ENCODE measurements at regions not wholly inside any gene's neighbourhood (a gene's known extent, or its start where the extent isn't known, plus 50 kb on each side); places are given as distances from the start of the nearest gene placed in this dataset.
A peak's percentile ranks its signal among the peaks of the same experiment; 100 is the strongest.

DNA sequence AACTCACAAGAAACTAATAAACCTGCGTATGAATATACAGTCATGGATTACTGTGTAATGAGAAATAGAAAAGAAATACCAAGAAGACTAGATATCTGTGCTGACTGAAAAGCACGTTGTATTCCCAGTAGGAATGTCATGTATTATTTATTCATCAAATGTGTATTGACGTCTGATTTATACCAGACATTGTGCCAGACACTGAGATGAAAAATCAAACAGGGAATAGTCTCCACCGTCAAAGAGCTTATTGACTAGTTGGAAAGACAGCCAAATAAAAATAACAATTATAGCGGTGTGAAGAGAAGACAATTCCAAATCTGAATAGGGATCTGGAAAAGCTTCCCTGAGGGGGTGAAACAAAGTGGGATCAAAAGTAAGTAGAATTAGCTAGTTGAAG, 687.6 kb downstream of the C4orf33 start:
- TF ChIP-seq Cebpa-rat (IDR thresholded peaks at IDR 0.05) = no peak
- Histone ChIP-seq H3K27me3 (no peaks in the 10 kb centered on the region), H3K9me3 (replicated peaks in 1 of 11) (no peaks in the 10 kb centered on the region), H3K27ac (no peak overlapping the region), H3K4me3 (no peak overlapping the region), H4K20me1 (no peaks in the 10 kb centered on the region), H3K4me1 (no peaks in the 10 kb centered on the region), H3K4me2 (no peak overlapping the region), H3K9ac (no peak overlapping the region), H3K36me3 (no peaks in the 10 kb centered on the region)

DNA sequence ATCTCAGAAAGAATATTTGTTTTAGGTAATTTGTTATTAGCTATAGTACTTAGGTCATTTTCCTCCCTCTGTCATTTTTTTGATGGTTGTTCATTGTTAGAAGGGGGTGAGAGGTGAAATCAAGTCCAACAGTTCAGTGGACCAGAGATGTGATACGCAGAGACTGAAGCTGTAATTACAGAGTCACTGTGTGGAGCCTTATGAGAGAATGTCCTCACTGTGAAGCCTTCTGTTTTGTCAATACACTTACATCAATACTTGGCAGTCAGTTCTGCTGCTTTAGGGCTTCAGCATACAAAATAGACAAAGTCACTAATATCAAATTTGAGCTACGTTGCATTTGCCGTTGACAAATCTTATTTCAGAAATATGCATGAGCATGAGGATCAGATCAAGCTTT, 692.5 kb downstream of the C4orf33 start:
- no peak overlapping the region for H3K9ac ChIP-seq
- TF ChIP-seq Cebpa-rat (IDR thresholded peaks at IDR 0.05) = no peak
- no peak overlapping the region for H3K4me3 ChIP-seq
- H3K9me3 ChIP-seq (replicated peaks in 1 of 11) = no peaks in the 10 kb centered on the region
- no peak overlapping the region for H3K27ac ChIP-seq
- no peaks in the 10 kb centered on the region for H4K20me1 ChIP-seq
- H3K4me1 ChIP-seq = no peaks in the 10 kb centered on the region
- no peak overlapping the region for H3K4me2 ChIP-seq
- H3K27me3 ChIP-seq = no peaks in the 10 kb centered on the region
- H3K36me3 ChIP-seq = no peaks in the 10 kb centered on the region

DNA sequence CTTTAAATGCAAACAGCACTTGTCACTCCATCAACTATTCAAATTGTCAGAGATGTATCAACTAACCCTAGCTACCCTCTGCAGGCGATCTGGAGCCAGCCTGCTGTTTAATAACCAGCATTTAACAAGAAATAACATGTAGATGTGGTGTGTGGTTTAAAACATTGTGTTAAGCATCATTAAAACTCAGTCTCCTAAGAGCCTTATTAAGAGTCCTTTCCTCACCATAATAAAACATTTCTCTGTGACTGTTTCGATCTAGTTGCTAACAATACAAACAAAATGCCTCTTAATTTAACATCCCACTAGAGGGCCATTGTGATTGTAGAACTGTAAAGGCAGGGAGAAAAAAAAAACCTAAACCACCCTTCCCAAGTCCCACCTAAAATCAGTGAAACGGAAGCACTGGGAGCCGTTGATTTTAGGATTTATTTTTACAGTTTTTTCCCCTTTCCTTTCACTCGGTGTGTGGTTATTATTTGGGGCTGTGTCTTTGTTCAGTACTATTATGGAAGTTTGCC, 708.6 kb downstream of the C4orf33 start:
- no peaks in the 10 kb centered on the region for H3K36me3 ChIP-seq
- H3K27me3 ChIP-seq = no peaks in the 10 kb centered on the region
- no peak overlapping the region for H3K4me3 ChIP-seq
- H3K9ac ChIP-seq = no peak overlapping the region
- H3K4me1 ChIP-seq = no peaks in the 10 kb centered on the region
- no peak for TF ChIP-seq Cebpa-rat (IDR thresholded peaks at IDR 0.05)
- no peak overlapping the region for H3K4me2 ChIP-seq
- no peaks in the 10 kb centered on the region for H3K9me3 ChIP-seq (replicated peaks in 1 of 11)
- no peak overlapping the region for H3K27ac ChIP-seq
- H4K20me1 ChIP-seq = no peaks in the 10 kb centered on the region

DNA sequence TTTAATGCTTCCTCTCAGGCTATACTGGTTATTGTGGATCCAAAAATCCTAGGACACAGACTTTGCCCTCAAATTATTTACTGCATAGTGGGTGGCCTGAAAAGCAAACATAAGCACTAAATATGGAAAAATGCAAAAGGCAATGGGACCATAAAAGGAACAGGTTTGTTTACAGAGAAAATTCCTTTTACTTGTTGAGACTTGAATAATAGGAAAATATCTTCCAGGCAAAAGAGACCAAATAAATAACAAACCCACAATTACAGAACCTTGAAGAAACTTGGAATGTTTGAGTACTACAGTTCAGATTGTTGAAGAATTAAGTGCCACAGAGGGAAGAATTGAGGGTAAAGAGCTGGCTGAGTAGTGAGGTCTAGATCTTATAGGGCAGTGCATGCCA, 711.0 kb downstream of the C4orf33 start:
- H3K4me3 ChIP-seq = no peak overlapping the region
- TF ChIP-seq Cebpa-rat (IDR thresholded peaks at IDR 0.05) = no peak
- H4K20me1 ChIP-seq = no peaks in the 10 kb centered on the region
- no peak overlapping the region for H3K4me2 ChIP-seq
- H3K27ac ChIP-seq = no peak overlapping the region
- no peak overlapping the region for H3K9ac ChIP-seq
- H3K36me3 ChIP-seq = no peaks in the 10 kb centered on the region
- no peaks in the 10 kb centered on the region for H3K4me1 ChIP-seq
- H3K9me3 ChIP-seq (replicated peaks in 1 of 11) = no peaks in the 10 kb centered on the region
- no peaks in the 10 kb centered on the region for H3K27me3 ChIP-seq

DNA sequence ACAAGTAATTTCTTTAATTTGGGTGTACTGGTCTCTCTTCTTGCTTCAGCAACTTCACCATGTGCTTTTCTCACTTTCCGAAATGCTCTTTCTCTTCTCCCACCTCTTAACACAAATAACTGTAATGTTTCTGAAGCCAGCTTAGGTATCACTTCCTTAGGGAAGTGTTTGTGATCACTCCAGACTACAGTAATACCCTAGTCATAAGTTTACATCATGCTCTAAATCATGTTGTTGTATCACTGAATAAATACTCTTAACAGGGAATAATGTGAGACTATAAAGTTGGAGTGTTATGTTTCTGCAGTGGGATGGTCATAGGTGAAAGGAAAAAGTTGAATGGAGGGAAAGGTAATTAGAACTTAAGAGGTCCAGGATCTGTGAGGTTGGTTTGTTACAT, 712.3 kb downstream of the C4orf33 start:
- Histone ChIP-seq H3K4me2 (no peak overlapping the region), H3K9ac (no peak overlapping the region), H4K20me1 (no peaks in the 10 kb centered on the region)

DNA sequence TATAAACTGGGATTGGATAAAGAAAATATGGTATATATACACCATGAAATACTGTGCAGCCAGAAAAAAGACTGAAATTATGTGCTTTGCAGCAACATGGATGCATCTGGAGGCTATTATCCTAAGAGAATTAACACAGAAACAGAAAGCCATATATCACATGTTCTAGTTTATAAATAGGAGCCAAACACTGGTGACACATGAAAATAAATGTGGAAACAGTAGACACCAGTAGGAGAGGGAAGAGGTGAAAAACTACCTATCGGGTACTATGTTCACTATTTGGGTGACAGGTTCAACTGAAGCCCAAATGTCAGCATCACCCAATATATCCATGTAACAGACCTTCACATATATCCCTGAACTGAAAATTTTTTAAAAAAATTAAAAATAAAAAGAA, 725.1 kb downstream of the C4orf33 start:
- H3K9me3 ChIP-seq (replicated peaks in 1 of 11) = no peaks in the 10 kb centered on the region

More for the DNA sequence above, 712.3 kb downstream of the C4orf33 start:
- H3K27ac ChIP-seq = no peak overlapping the region
- H3K4me1 ChIP-seq = no peaks in the 10 kb centered on the region
- H3K36me3 ChIP-seq = no peaks in the 10 kb centered on the region
- H3K27me3 ChIP-seq = no peaks in the 10 kb centered on the region
- no peak overlapping the region for H3K4me3 ChIP-seq
- H3K9me3 ChIP-seq (replicated peaks in 1 of 11) = no peaks in the 10 kb centered on the region
- TF ChIP-seq Cebpa-rat (IDR thresholded peaks at IDR 0.05) = no peak

DNA sequence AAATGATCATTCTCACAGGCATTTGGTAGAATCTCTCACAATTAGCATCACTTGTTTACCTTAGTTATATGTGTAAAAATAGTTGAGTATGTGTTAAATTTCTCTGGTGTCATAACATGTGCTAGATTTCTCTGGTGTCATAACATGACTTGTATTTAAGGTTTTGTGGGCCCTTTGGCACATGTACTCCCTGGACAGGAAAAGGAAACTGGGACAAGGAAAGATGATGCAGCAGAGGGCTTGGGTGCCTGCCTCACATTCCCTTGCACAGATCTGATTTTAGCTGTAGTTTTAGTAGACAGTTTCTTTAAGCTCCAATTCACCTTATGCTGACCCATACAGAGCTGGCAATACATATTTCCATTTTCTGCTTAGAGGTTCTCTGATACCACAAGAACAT, 726.0 kb downstream of the C4orf33 start:
- Histone ChIP-seq H3K4me3 (no peak overlapping the region), H3K4me1 (peaks cover 0 to 10% (median 0%) of the 10 kb centered on the region in 10 experiments; a peak in 2 of 20 replicates), H3K27me3 (no peaks in the 10 kb centered on the region), H4K20me1 (no peaks in the 10 kb centered on the region), H3K36me3 (no peaks in the 10 kb centered on the region), H3K9me3 (replicated peaks in 1 of 11) (no peaks in the 10 kb centered on the region), H3K27ac (no peak overlapping the region), H3K9ac (no peak overlapping the region), H3K4me2 (no peak overlapping the region)
- no peak for TF ChIP-seq Cebpa-rat (IDR thresholded peaks at IDR 0.05)

More for the DNA sequence above, 725.1 kb downstream of the C4orf33 start:
- peaks cover 0 to 10% (median 0%) of the 10 kb centered on the region in 10 experiments; a peak in 2 of 20 replicates for H3K4me1 ChIP-seq
- H3K4me3 ChIP-seq = no peak overlapping the region
- no peak overlapping the region for H3K4me2 ChIP-seq
- H4K20me1 ChIP-seq = no peaks in the 10 kb centered on the region
- TF ChIP-seq Cebpa-rat (IDR thresholded peaks at IDR 0.05) = no peak
- no peak overlapping the region for H3K9ac ChIP-seq
- H3K27me3 ChIP-seq = no peaks in the 10 kb centered on the region
- no peak overlapping the region for H3K27ac ChIP-seq
- H3K36me3 ChIP-seq = no peaks in the 10 kb centered on the region

DNA sequence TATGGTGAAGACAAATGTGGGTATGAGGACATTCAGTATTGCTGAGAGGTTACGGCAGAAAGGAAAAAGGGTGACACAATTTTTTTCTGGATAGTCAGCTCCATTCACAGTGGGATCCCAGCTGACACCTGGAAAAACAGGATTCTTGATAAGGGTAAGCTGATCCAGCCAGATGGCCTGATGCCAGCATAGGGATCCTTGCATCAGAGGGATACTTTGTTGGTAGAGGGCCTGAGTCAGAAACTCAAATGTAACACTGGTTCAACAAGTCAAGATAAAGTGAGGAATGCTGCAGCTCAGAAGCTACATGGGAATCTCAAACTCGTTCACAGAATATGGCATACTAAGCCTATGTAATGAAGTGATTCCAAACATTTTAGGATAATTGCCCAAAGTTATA, 726.7 kb downstream of the C4orf33 start:
- Histone ChIP-seq H3K36me3 (no peaks in the 10 kb centered on the region), H3K27ac (no peak overlapping the region), H3K27me3 (no peaks in the 10 kb centered on the region), H3K4me1 (peaks cover 0 to 10% (median 0%) of the 10 kb centered on the region in 10 experiments; a peak in 2 of 20 replicates), H3K9me3 (replicated peaks in 1 of 11) (no peaks in the 10 kb centered on the region), H3K9ac (no peak overlapping the region), H4K20me1 (no peaks in the 10 kb centered on the region), H3K4me3 (no peak overlapping the region), H3K4me2 (0 out of 22 replicates have a peak overlapping the region, but pooled peaks of 1 of the 11 experiments have one; percentile 2)
- no peak for TF ChIP-seq Cebpa-rat (IDR thresholded peaks at IDR 0.05)

DNA sequence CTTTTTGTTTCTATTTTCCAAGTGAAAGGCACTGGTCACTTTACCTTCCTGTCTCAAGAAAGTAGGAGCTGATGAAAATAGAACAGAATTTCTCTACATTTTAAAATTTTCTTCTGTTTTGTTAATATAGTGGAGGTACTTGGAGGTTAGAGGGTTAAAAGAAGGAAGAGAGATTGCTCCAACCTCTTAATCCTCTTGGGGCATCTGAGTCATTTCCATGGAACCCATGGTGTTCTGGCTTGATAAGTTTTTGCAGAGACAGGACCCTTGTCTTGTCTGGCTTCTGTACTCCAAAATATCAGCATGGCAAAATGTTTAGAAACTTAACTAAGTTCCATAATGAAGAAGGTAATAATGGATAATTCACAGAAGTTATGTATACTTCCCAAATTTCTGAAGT, 727.2 kb downstream of the C4orf33 start:
- no peaks in the 10 kb centered on the region for H3K36me3 ChIP-seq
- H4K20me1 ChIP-seq = no peaks in the 10 kb centered on the region
- H3K27me3 ChIP-seq = no peaks in the 10 kb centered on the region
- no peak for TF ChIP-seq Cebpa-rat (IDR thresholded peaks at IDR 0.05)
- no peak overlapping the region for H3K4me3 ChIP-seq
- no peak overlapping the region for H3K9ac ChIP-seq
- no peak overlapping the region for H3K27ac ChIP-seq
- no peaks in the 10 kb centered on the region for H3K9me3 ChIP-seq (replicated peaks in 1 of 11)
- peak overlapping the region in 2 of 11 experiments; percentile 2 to 13; a peak in 1 of 22 replicates for H3K4me2 ChIP-seq
- peaks cover 0 to 10% (median 0%) of the 10 kb centered on the region in 10 experiments; a peak in 2 of 20 replicates for H3K4me1 ChIP-seq

DNA sequence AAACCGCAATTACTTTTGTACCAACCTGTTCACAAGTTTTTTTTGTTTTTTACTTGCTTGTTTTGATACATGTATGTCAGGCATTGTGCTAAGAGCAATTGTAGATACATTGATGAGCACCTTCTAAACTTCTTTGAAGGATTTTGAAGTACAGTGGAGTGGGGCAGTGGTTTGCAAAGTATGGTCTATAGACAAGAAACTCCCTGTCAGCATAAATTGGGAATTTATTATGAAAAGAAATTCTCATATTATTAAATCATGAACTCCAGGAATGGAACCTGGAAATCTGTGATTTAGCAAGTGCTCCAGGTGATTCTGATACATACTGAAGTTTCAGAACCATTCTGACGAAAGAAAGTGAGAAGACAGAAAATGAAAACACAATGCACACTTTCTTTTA, 733.4 kb downstream of the C4orf33 start:
- Histone ChIP-seq H3K9me3 (replicated peaks in 1 of 11) (no peaks in the 10 kb centered on the region), H3K27me3 (no peaks in the 10 kb centered on the region), H3K36me3 (no peaks in the 10 kb centered on the region), H3K9ac (no peak overlapping the region), H3K4me2 (no peak overlapping the region), H3K27ac (no peak overlapping the region), H4K20me1 (no peaks in the 10 kb centered on the region), H3K4me1 (peaks cover 0 to 3% (median 0%) of the 10 kb centered on the region in 10 experiments; a peak in 1 of 20 replicates), H3K4me3 (no peak overlapping the region)
- TF ChIP-seq Cebpa-rat (IDR thresholded peaks at IDR 0.05) = no peak

Data from BLaER1 treated with 17β-estradiol and CSF1 and Interleukin-3, amounts not matched to agents 10 nM and 100 nM (cell line).